ENCODE measurements at regions not wholly inside any gene's neighbourhood (a gene's known extent, or its start where the extent isn't known, plus 50 kb on each side); places are given as distances from the start of the nearest gene placed in this dataset.
"Not testable (repeated sequence)": the region's sequence is repeated elsewhere in the genome, so short reads cannot be mapped to it uniquely, and the experiment has no call there.

- H3K27ac Mint-ChIP-seq (ENCODE audit: unreplicated experiment) = no peak overlapping the region
- peaks cover 2% of the 10 kb centered on the region for H3K27me3 Mint-ChIP-seq (ENCODE audit: low read depth, unreplicated experiment)
- peaks cover 8% of the 10 kb centered on the region for H3K4me1 Mint-ChIP-seq (ENCODE audit: low read depth, unreplicated experiment)
These were observed 154.1 kb downstream of the ADSS2 start for GRCh38 chr1:244297616-244298015.

GRCh38 chr1:244300029-244300375, 151.7 kb downstream of the ADSS2 start:
- not testable (repeated sequence) for H3K9me3 Mint-ChIP-seq (ENCODE audit: unreplicated experiment); H3K36me3 Mint-ChIP-seq (ENCODE audit: low read depth, unreplicated experiment); H3K36me3 ChIP-seq (ENCODE audit: insufficient read depth, low read length); H3K4me3 ChIP-seq (ENCODE audit: insufficient read depth, low read depth, low read length); DNase-seq (ENCODE audit: low read depth); H3K27me3 Mint-ChIP-seq (ENCODE audit: low read depth, unreplicated experiment); H3K4me1 ChIP-seq (ENCODE audit: insufficient read depth, low read length); H3K27ac Mint-ChIP-seq (ENCODE audit: unreplicated experiment); H3K4me3 Mint-ChIP-seq (ENCODE audit: unreplicated experiment); H2AFZ ChIP-seq (ENCODE audit: low read depth, low read length); H3K9ac ChIP-seq (ENCODE audit: low read length); H3K4me2 ChIP-seq (ENCODE audit: low read length); H3K27ac ChIP-seq (ENCODE audit: low read depth, low read length); H3K9me3 ChIP-seq (ENCODE audit: insufficient read depth, low read depth, low read length); H4K20me1 ChIP-seq (ENCODE audit: insufficient read depth, low read length); H3K79me2 ChIP-seq (ENCODE audit: insufficient read depth, low read length); FAIRE-seq; H3K27me3 ChIP-seq (ENCODE audit: insufficient read depth, low read length)
- peaks cover 14% of the 10 kb centered on the region for H3K4me1 Mint-ChIP-seq (ENCODE audit: low read depth, unreplicated experiment)

More at GRCh38 chr1:244297616-244298015, 154.1 kb downstream of the ADSS2 start:
- Histone ChIP-seq H2AFZ (ENCODE audit: low read depth, low read length) (no peak overlapping the region), H3K79me2 (ENCODE audit: insufficient read depth, low read length) (no peaks in the 10 kb centered on the region), H3K27me3 (ENCODE audit: insufficient read depth, low read length) (no peaks in the 10 kb centered on the region), H3K36me3 (ENCODE audit: insufficient read depth, low read length) (no peaks in the 10 kb centered on the region), H3K9me3 (ENCODE audit: insufficient read depth, low read depth, low read length) (no peaks in the 10 kb centered on the region), H3K27ac (ENCODE audit: low read depth, low read length) (no peak overlapping the region), H3K4me3 (ENCODE audit: insufficient read depth, low read depth, low read length) (no peak overlapping the region), H4K20me1 (ENCODE audit: insufficient read depth, low read length) (no peaks in the 10 kb centered on the region), H3K4me1 (ENCODE audit: insufficient read depth, low read length) (peaks cover 3% of the 10 kb centered on the region), H3K4me2 (ENCODE audit: low read length) (no peak overlapping the region), H3K9ac (ENCODE audit: low read length) (no peak overlapping the region)
- TF ChIP-seq CTCF (IDR thresholded peaks at IDR 0.05; ENCODE audit: insufficient read depth, low read depth, low read length) (no peak), EZH2 (IDR thresholded peaks at IDR 0.05; ENCODE audit: insufficient read depth, low read length) (no peak)
- DNase-seq (ENCODE audit: low read depth) = no peak
- no peak for FAIRE-seq
- Mint-ChIP-seq H3K4me3 (ENCODE audit: unreplicated experiment) (no peak overlapping the region), H3K9me3 (ENCODE audit: unreplicated experiment) (no peaks in the 10 kb centered on the region), H3K36me3 (ENCODE audit: low read depth, unreplicated experiment) (no peaks in the 10 kb centered on the region)

- no peak overlapping the region for H3K27ac Mint-ChIP-seq (ENCODE audit: unreplicated experiment)
- TF ChIP-seq CTCF (IDR thresholded peaks at IDR 0.05; ENCODE audit: insufficient read depth, low read depth, low read length) = no peak
- TF ChIP-seq EZH2 (IDR thresholded peaks at IDR 0.05; ENCODE audit: insufficient read depth, low read length) = no peak
- H3K27me3 ChIP-seq (ENCODE audit: insufficient read depth, low read length) = no peaks in the 10 kb centered on the region
These were observed 150.0 kb downstream of the ADSS2 start for GRCh38 chr1:244301595-244302130.

More at GRCh38 chr1:244301595-244302130, 150.0 kb downstream of the ADSS2 start:
- Histone ChIP-seq H2AFZ (ENCODE audit: low read depth, low read length) (no peak overlapping the region), H3K27ac (ENCODE audit: low read depth, low read length) (no peak overlapping the region), H3K4me2 (ENCODE audit: low read length) (no peak overlapping the region), H3K36me3 (ENCODE audit: insufficient read depth, low read length) (no peaks in the 10 kb centered on the region), H4K20me1 (ENCODE audit: insufficient read depth, low read length) (no peaks in the 10 kb centered on the region), H3K4me1 (ENCODE audit: insufficient read depth, low read length) (peaks cover 8% of the 10 kb centered on the region), H3K9me3 (ENCODE audit: insufficient read depth, low read depth, low read length) (no peaks in the 10 kb centered on the region), H3K4me3 (ENCODE audit: insufficient read depth, low read depth, low read length) (no peak overlapping the region), H3K9ac (ENCODE audit: low read length) (no peak overlapping the region), H3K79me2 (ENCODE audit: insufficient read depth, low read length) (no peaks in the 10 kb centered on the region)
- FAIRE-seq (no peak), DNase-seq (ENCODE audit: low read depth) (no peak)
- Mint-ChIP-seq H3K36me3 (ENCODE audit: low read depth, unreplicated experiment) (no peaks in the 10 kb centered on the region), H3K4me3 (ENCODE audit: unreplicated experiment) (no peak overlapping the region), H3K27me3 (ENCODE audit: low read depth, unreplicated experiment) (peaks cover 2% of the 10 kb centered on the region), H3K9me3 (ENCODE audit: unreplicated experiment) (peaks cover 4% of the 10 kb centered on the region), H3K4me1 (ENCODE audit: low read depth, unreplicated experiment) (peaks cover 14% of the 10 kb centered on the region)
